PFSK-1 (cell line): ENCODE measurements at regions not wholly inside any gene's neighbourhood (a gene's known extent, or its start where the extent isn't known, plus 50 kb on each side); places are given as distances from the start of the nearest gene placed in this dataset.

Experiments used
- FOXP2 ChIP-seq: optimal IDR thresholded peaks from 2 replicates; pipeline ENCODE3; 2011; ENCODE audit warnings: borderline replicate concordance, control low read depth, inconsistent platforms; ENCODE audit not compliant: insufficient read depth; ENCODE audit errors: extremely low read length, extremely low read depth
- POLR2AphosphoS5 ChIP-seq: IDR thresholded peaks from 2 replicates; pipeline ENCODE4 v1.6.1; 2012; ENCODE audit warnings: low read depth, mild to moderate bottlenecking, control low read depth, low read length, moderate library complexity
- REST ChIP-seq, 2 experiments: IDR thresholded peaks; 2 replicates each; pipeline versions ENCODE4 v1.6.1 to v1.8.0; 2011 to 2012; ENCODE audit warnings: low read depth in 2 of 2, low read length in 2 of 2, control low read depth in 1 of 2, inconsistent platforms in 1 of 2, mild to moderate bottlenecking in 1 of 2, moderate library complexity in 1 of 2; ENCODE audit not compliant: insufficient read depth in 1 of 2
- SIN3A ChIP-seq: IDR thresholded peaks from 2 replicates; pipeline ENCODE4 v1.6.1; 2012; ENCODE audit warnings: mild to moderate bottlenecking, low read length, moderate library complexity, borderline replicate concordance; ENCODE audit not compliant: insufficient read depth
- TAF1 ChIP-seq: IDR thresholded peaks from 2 replicates; pipeline ENCODE4 v1.6.1; 2012; ENCODE audit warnings: low read length, control low read depth, borderline replicate concordance; ENCODE audit not compliant: insufficient read depth

- TF ChIP-seq FOXP2, result no peak
- TF ChIP-seq POLR2AphosphoS5, result no peak
- no peak for TF ChIP-seq TAF1
- no peak for TF ChIP-seq REST (IDR thresholded peaks at IDR 0.05; ENCODE audit: insufficient read depth in 1 of 2, low read depth in 2 of 2, low read length in 2 of 2)
- TF ChIP-seq SIN3A, result no peak
Measured at GRCh38 chr14:45553981-45554380, 301.0 kb upstream of the MIS18BP1 start.

GRCh38 chr14:45531022-45531421 is 278.0 kb upstream of the MIS18BP1 start:
- TF ChIP-seq TAF1 (no peak), FOXP2 (no peak), SIN3A (no peak), POLR2AphosphoS5 (no peak), REST (IDR thresholded peaks at IDR 0.05; ENCODE audit: insufficient read depth in 1 of 2, low read depth in 2 of 2, low read length in 2 of 2) (no peak)

- TF ChIP-seq SIN3A, result no peak
- no peak for TF ChIP-seq REST (IDR thresholded peaks at IDR 0.05; ENCODE audit: insufficient read depth in 1 of 2, low read depth in 2 of 2, low read length in 2 of 2)
- TF ChIP-seq POLR2AphosphoS5, result no peak
- TF ChIP-seq FOXP2, result no peak
- no peak for TF ChIP-seq TAF1
Measured at GRCh38 chr14:45526715-45527549, 273.9 kb upstream of the MIS18BP1 start.

- TF ChIP-seq TAF1 (no peak), POLR2AphosphoS5 (no peak), REST (IDR thresholded peaks at IDR 0.05; ENCODE audit: insufficient read depth in 1 of 2, low read depth in 2 of 2, low read length in 2 of 2) (no peak), FOXP2 (no peak), SIN3A (no peak)
Measured at GRCh38 chr14:45519766-45520165, 266.8 kb upstream of the MIS18BP1 start.

- no peak for TF ChIP-seq FOXP2
Measured at GRCh38 chr14:45492876-45493275, 239.9 kb upstream of the MIS18BP1 start.

- TF ChIP-seq SIN3A, result no peak
- no peak for TF ChIP-seq FOXP2
- TF ChIP-seq POLR2AphosphoS5, result no peak
- TF ChIP-seq REST (IDR thresholded peaks at IDR 0.05; ENCODE audit: insufficient read depth in 1 of 2, low read depth in 2 of 2, low read length in 2 of 2), result no peak
- no peak for TF ChIP-seq TAF1
Measured at GRCh38 chr14:45491914-45492313, 238.9 kb upstream of the MIS18BP1 start.
